Brain microvascular endothelial cell (primary cell): ENCODE measurements at regions not wholly inside any gene's neighbourhood (a gene's known extent, or its start where the extent isn't known, plus 50 kb on each side); places are given as distances from the start of the nearest gene placed in this dataset.

Experiments used
- DNase-seq: peaks from one replicate; pipeline ENCODE4 v3.0.0-alpha.2; 2020
- H3K27ac ChIP-seq: fragments of 250-450 bp; sonication (Bioruptor Pico); 2 replicates; pipeline ENCODE4 v1.5.1; 2020; ENCODE audit warnings: mild to moderate bottlenecking, moderate library complexity
- H3K27me3 ChIP-seq: fragments of 250-450 bp; sonication (Bioruptor Pico); replicated peaks from 2 replicates; pipeline ENCODE4 v1.5.1; 2020; ENCODE audit warnings: mild to moderate bottlenecking
- H3K36me3 ChIP-seq: fragments of 250-450 bp; sonication (Bioruptor Pico); replicated peaks from 2 replicates; pipeline ENCODE4 v1.5.1; 2020; ENCODE audit warnings: mild to moderate bottlenecking
- H3K4me3 ChIP-seq: 2 replicates; pipeline ENCODE4 v1.5.1; 2011; ENCODE audit warnings: low read depth, mild to moderate bottlenecking, control low read depth, low read length, moderate library complexity
- CTCF ChIP-seq: IDR thresholded peaks from 2 replicates; pipeline ENCODE4 v1.5.1; 2011; ENCODE audit warnings: low read depth, mild to moderate bottlenecking, moderate library complexity, low read length, control low read depth, inconsistent platforms; ENCODE audit errors: missing control alignments
- in situ Hi-C: cut with HindIII; loops from 2 replicates; pipeline ENCODE4 v1.10.0; 2017; ENCODE audit warnings: low sequenced_read_pairs, low pct_ligation_motif_present

GRCh38 chr2:164203131-164203530, 418.2 kb downstream of the GRB14 start:
- H3K27ac ChIP-seq = no peak overlapping the region
- in situ Hi-C loops = no loop called here
- H3K27me3 ChIP-seq = no peaks in the 10 kb centered on the region
- DNase-seq = no peak
- H3K36me3 ChIP-seq = no peaks in the 10 kb centered on the region
- no peak overlapping the region for H3K4me3 ChIP-seq
- TF ChIP-seq CTCF = no peak

GRCh38 chr2:164198256-164198655, 423.0 kb downstream of the GRB14 start:
- H3K36me3 ChIP-seq = no peaks in the 10 kb centered on the region
- H3K4me3 ChIP-seq = no peak overlapping the region
- DNase-seq = no peak
- TF ChIP-seq CTCF = no peak
- H3K27ac ChIP-seq = no peak overlapping the region
- in situ Hi-C loops = no loop called here
- no peaks in the 10 kb centered on the region for H3K27me3 ChIP-seq

GRCh38 chr2:164190700-164191099, 430.6 kb downstream of the GRB14 start:
- in situ Hi-C loops = no loop called here
- H3K4me3 ChIP-seq = no peak overlapping the region
- H3K27ac ChIP-seq = no peak overlapping the region
- no peaks in the 10 kb centered on the region for H3K36me3 ChIP-seq
- DNase-seq = no peak
- no peak for TF ChIP-seq CTCF
- no peaks in the 10 kb centered on the region for H3K27me3 ChIP-seq

GRCh38 chr2:164189851-164190250, 431.4 kb downstream of the GRB14 start:
- no peak overlapping the region for H3K27ac ChIP-seq
- H3K36me3 ChIP-seq = no peaks in the 10 kb centered on the region
- in situ Hi-C loops = no loop called here
- no peaks in the 10 kb centered on the region for H3K27me3 ChIP-seq
- TF ChIP-seq CTCF = no peak
- DNase-seq = no peak
- no peak overlapping the region for H3K4me3 ChIP-seq

- TF ChIP-seq CTCF = no peak
- DNase-seq = no peak
- no peaks in the 10 kb centered on the region for H3K36me3 ChIP-seq
- in situ Hi-C loops = no loop called here
- no peak overlapping the region for H3K4me3 ChIP-seq
- no peak overlapping the region for H3K27ac ChIP-seq
- H3K27me3 ChIP-seq = no peaks in the 10 kb centered on the region
These were observed 434.2 kb downstream of the GRB14 start for GRCh38 chr2:164187121-164187520.

- Histone ChIP-seq H3K27ac (no peak overlapping the region), H3K4me3 (no peak overlapping the region), H3K36me3 (no peaks in the 10 kb centered on the region), H3K27me3 (no peaks in the 10 kb centered on the region)
- no peak for DNase-seq
- in situ Hi-C loops = no loop called here
- TF ChIP-seq CTCF = no peak
These were observed 434.7 kb downstream of the GRB14 start for GRCh38 chr2:164186591-164186990.
